ENCODE measurements at regions not wholly inside any gene's neighbourhood (a gene's known extent, or its start where the extent isn't known, plus 50 kb on each side); places are given as distances from the start of the nearest gene placed in this dataset.
"Not testable (repeated sequence)": the region's sequence is repeated elsewhere in the genome, so short reads cannot be mapped to it uniquely, and the experiment has no call there.

DNA sequence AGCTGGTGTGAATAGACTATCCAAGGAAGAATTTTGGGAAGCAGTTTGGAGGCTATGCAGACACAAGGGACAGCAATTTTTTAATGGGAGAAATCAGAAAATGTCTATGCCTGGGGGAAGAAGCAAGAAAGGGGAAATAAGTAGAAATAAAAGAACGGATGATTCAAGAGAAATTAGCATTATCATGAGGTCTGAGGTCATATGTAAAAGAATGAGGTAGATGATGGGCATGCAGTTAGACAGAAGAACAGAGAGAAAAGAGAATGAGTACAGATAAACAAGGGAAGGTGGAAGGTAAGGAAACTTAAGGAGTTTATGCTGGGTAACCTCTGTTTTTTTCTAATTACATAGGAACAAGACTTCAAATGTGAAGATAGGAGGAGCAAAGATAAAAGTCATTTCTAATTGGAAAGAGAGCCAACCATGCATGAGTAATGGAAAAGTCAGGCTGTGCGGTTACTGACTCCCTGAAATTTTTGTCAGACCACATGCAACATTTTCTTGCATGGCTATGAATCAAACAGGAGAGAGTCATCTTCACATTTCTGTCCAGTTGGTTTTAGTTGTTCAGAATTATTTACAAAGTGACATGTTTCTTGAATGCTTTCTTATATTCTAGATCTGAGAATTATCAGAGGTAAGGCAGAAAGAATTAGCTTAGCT, 101.0 kb upstream of the PIK3R1 start:
- no peak for DNase-seq

DNA sequence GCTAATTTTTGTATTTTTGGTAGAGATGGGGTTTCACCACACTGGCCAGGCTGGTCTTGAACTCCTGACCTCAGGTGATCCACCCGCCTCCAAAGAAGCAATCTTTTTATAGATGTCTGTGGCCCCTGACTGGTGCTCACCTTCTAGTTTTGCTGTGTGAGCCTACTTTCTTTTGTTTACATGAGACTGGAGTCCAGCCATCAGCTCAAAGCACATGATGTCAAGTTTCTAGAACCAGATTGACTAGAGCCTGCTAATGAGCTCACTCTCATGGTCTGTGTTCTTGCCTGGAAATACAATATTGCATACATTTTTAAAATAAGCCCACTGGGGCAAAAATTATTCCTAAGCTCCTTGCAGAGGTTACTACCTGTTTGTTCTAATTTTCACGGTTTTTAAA, 102.9 kb upstream of the PIK3R1 start:
- DNase-seq, result no peak

DNA sequence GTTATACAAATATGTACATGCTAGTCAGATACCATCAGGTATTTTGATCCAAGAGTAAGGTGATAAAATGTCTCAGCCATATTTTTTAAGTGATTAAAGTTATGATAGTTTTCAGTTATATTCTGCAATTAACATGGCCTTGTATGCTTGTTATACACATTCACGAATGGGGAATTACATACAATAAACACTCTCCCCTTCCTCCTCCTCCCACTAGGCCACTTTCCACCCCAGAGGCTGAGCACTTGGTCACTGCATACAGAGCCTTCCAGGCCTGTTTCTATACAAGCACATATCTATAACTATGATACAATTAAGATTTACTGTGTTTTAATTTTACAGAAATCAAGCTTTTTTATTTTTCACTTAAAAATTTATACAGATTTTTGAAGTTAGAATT, 104.7 kb upstream of the PIK3R1 start:
- no peak for DNase-seq

DNA sequence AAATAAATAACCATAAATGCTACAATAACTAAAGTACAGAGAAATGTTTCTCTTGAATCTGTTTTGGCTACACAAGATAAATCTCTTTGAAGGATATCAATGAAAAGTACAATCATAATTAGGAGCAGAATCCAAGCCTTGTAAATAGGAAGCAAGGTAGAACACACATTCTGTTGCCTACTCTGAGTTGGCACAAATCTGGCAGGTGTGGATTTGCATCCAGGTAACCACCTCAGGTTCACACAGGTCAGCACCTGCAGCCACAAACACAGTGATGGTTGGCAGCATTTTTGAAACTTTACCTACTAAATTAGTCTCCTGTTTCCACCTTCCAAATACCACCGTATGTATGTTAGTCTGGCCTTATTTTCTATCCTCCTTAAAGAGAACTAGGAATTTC, 105.3 kb upstream of the PIK3R1 start:
- DNase-seq, result no peak

DNA sequence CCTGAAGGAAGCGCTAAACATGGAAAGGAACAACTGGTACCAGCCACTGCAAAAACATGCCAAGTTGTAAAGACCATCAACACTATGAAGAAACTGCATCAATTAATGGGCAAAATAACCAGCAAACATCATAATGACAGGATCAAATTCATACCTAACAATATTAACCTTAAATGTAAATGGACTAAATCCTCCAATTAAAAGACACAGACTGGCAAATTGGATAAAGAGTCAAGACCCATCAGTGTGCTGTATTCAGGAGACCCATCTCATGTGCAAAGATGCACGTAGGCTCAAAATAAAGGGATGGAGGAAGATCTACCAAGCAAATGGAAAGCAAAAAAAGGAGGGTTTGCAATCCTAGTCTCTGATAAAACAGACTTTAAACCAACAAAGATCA, 111.3 kb upstream of the PIK3R1 start:
- DNase-seq, result not testable (repeated sequence)

DNA sequence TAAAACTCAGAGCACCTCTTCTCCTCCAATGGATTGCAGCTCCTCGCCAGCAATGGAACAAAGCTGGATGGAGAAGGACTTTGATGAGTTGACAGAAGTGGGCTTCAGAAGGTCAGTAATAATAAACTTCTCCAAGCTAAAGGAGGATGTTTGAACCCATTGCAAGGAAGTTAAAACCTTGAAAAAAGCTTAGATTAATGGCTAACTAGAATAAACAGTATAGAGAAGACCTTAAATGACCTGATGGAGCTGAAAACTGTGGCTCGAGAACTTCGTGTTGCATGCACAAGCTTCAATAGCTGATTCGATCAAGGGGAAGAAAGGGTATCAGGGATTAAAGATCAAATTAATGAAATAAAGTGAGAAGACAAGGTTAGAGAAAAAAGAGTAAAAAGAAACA, 112.3 kb upstream of the PIK3R1 start:
- not testable (repeated sequence) for DNase-seq

DNA sequence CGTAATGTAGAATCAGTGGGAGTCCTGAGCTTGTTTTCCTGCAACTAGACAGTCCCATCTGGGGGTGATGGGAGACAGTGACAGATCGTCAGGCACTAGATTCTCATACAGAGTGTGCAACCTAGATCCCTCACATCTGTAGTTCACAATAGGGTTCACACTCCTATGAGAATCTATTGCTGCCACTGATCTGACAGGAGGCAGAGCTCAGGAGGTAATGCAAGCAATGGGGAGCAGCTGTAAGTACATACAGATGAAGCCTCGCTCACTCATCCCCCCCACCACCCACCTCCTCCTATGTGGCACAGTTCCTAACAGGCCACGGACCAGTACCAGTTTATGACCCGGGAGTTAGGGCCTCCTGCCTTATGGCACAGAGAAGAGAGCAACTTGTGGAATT, 116.2 kb upstream of the PIK3R1 start:
- DNase-seq, result no peak

DNA sequence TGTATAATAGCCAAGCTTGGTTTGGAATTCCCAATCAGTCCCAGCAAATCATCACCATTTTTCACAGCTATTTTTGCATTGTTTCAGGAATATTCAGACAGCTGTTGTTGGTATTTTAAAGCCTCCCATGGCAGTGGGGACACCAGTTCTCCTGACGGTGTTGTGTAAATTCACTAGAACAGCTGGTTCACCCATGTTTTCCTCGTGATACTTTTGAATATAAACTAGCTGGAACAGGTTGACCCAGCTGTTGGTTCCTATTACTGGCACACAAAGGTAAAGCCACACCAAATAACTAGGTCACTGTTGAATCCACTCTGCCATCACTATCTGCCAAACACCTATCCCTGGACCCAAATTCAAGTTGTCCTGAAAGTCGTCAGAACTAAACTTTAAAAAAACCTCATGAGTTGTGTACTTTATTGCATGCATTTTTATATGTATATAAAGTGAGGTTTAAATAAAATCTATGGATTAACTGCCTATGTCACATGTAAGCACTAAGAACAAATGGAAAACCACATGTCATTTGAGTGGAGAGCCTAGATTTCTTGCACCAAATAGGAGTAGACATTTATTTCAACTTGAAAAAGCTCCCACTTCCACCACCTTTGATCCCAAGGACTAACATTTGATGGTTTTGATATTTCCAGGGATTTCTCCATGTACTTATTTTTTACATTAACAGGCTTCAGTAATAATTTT, 121.9 kb upstream of the PIK3R1 start:
- no peak for DNase-seq

DNA sequence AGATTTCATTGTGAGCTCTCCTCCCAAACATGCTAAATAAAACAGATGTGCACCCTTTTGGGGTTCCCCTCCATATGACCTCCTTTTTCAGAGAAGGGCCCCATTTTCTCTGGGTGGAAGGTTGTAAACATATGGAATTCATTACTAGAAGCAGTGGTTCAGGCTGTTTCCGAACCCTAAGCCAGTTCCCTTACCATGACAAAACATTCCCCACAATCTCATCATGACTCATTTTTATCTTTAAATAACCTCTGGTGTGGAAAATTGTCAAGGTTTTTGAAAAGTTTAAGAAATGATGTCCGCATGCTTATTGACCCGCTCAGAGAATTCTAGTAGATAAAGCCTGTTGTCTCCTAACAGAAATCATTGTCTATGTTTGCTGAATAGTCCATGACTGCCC, 127.3 kb upstream of the PIK3R1 start:
- no peak for DNase-seq

DNA sequence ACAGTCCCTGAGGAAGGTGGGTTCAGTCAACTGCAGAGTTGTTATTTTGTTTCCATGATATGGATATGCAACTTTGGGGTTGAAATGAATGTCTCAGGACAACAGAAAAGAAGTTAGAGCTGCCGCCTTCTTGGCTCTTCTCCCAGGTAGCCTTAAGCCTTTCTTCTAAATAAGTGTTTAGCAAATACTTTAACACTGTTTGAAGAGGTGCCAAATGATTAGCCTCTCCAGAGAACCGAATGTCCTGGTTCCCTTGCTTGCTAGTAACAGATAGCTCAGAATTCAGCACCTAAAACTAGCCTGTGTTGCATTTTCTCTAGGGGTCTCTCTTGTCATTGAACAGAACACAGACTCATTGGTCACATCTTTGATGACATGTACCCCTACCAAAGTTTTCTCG, 127.7 kb upstream of the PIK3R1 start:
- no peak for DNase-seq

DNA sequence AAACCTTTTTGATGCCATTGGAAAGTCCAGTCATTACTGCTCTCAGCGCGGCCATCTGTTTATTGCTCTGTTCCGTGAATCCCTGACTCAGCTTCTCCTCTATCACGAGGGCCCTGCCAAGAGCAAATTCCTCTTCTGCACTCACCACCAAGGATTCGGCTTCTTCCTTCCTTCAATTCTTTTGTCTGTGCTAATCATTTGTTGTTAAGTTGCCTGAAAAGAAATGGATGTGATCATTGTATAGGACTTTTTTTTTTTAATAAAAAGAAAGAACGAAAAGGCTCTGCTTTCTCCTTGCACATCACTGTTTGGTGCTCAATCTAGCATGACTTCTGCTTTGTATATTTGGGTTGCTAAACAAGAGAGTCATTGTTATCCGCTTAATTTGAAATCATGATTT, 128.7 kb upstream of the PIK3R1 start:
- DNase-seq, result no peak

DNA sequence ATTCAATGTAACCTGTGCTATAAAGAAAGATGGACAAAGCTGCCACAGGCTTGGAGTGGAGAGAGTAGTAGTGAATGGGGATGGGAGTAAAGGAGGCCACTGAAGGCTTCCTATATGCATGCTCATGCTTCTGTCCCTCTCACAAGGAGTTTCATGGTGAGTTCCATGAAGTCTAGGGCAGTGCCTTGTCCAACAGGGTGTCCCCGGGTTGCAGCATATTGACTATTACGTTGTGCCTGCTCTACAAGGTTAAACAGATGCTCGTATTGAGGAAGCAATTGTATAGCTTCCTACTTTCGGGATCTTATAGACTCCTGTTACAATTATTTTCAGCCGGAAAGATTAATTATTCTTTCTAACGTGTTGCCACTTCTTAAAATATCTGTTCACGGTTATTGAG, 129.1 kb upstream of the PIK3R1 start:
- DNase-seq, result no peak

DNA sequence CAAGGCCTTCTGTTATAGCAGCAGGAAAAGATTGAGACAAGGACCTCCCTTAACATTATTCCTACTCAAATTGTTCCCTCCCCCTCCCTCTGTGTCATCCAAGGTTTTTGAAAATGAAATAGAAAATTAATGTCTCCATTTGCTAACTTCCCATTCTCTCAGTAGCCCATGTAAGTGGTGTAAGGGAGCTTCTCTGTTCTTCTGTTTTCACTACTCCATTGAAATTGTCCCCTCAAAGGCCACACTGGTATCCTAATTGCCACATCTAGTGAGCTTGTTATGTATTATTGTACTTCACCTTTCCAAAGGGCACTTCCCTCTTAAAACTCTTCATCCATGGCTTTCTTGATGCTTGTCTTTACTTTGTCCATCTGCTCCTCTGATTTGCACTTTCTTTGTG, 131.2 kb upstream of the PIK3R1 start:
- no peak for DNase-seq

DNA sequence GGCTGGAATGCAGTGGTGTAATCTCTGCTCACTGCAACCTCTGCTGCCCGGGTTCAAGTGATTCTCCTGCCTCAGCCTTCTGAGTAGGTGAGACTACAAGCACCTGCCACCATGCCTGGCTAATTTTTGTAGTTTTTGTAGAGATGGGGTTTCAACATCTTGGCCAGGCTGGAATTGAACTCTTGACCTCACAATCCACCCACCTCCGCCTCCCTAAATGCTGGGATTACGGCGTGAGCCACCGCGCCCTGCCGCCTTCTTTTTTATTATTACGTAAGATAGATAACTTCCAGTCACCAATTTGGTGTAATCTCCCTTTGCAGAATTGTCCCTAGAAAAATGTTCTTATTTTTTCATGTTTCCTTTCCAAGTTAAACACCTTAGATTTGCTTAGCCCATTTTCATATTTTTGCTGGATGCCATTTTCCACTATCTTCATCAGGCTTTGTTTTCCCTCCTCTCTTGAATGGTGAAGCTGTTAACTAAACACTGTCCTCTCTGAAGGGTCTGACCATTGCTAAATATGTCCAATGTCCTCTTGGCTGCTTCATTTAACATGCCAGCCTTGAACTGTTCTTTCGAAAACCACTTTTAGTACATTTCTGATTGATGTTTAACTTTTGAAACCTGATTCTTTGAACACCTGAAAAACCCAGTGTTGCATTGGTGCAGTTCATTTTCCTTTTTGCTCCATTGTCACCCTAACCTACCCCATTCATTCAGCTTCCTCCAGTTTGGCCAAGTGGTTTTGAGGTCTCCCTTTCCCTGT, 135.1 kb upstream of the PIK3R1 start:
- DNase-seq, result no peak

DNA sequence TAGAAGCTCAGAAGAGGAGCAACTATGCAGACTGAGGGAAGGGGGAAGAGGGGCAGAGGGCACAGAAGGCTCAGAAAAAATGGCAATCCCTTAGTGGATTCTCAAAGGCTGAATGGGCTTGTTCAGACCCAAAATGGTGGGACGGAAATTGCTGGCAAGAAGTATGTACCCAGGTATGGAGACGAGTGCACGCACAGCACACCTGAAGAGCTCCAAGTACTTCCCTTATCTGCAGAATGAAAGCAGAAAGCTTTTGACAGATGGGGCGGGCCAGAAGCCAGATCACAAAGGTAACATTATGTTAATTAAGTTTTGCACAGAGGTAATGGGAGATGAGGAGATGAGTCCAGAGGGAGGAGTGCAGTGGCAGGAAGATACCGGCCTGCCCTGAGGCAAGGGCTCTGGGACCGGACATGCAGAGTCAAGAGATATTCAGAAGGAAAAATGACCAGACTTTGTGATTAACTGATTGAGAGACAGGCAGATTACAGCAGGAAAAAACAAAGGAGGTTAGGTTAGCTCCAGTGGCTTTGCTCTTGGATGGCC, 138.1 kb upstream of the PIK3R1 start:
- DNase-seq, result no peak

DNA sequence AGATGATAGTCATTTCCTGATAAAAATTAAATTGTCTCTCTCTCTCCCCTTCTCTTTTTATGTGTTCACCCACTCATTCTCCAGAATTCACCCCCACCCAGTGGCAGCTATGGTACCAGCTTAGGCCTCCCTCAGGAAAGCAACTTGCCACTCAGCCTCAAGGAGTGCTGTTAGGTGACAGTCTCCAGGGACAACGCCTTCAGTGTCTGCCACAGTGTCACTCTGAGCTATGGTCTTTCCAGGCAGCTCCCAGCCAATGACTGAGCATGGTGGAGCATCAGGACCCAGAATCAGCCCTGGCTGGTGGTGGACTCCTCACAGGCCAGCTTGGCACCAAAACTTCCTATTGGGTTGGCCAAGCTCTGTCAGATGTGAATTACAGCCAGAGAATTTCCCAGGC, 140.9 kb upstream of the PIK3R1 start:
- no peak for DNase-seq

DNA sequence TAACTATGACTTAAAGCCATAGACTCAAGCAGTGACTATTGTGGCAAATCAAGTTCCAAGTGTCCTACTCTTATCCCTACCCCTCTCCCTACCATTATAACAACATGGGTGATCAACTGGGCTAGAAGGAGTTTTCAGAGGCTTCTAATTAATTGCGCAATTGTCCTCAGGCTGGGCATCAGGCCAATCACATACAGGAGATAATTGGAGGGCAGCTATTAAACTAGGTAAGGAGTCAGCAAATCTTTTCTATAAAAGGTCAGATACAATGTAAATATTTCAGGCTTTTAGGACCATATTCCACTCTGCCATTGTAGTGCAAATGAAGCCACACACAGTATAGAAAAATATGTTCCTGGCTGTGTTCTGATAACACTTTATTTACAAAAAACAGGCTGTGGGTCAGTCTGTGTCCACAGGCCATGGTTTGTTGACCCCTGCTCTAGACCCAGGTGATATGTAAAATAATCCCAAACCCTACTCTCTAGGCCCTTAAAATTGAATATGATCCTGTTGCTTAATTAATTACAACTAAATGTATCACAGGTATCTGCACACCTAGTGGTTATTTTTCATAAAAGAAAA, 141.4 kb upstream of the PIK3R1 start:
- DNase-seq, result peak; percentile 26

DNA sequence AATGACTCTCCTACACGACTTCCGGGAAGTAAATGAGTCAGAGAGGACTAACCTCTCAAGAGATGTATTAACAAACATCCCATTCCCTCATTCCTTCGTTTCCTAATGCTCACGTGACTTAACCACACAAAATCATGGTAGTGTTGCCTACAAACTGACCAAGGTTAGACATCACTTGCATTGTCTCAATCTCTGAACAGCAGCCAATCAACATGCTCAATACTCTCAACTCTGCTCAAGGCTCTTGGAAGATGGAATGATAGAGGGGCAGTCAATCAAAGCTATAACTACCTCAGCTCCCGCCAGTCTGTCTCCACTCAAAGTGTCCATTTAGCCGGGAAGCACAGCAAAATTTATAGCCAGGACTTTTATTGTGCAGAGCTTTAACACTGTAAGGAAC, 143.8 kb upstream of the PIK3R1 start:
- DNase-seq, result no peak

DNA sequence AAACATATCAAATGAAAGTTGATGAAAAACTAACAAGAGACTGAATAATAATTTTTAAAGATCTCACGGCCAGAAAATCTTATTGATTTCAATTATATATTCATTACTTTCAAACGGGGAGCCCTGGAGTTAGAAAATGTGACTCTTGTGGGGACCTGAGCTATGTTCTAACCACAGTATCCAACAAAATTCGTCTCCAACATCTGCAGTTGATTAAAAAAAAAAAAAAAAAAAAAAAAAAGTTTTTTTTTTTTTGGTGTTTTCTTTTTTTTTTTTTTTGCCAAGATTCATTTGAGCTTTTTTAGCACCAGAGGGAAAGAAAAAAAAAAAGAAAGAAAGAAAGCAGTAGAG, 144.3 kb upstream of the PIK3R1 start:
- no peak for DNase-seq

DNA sequence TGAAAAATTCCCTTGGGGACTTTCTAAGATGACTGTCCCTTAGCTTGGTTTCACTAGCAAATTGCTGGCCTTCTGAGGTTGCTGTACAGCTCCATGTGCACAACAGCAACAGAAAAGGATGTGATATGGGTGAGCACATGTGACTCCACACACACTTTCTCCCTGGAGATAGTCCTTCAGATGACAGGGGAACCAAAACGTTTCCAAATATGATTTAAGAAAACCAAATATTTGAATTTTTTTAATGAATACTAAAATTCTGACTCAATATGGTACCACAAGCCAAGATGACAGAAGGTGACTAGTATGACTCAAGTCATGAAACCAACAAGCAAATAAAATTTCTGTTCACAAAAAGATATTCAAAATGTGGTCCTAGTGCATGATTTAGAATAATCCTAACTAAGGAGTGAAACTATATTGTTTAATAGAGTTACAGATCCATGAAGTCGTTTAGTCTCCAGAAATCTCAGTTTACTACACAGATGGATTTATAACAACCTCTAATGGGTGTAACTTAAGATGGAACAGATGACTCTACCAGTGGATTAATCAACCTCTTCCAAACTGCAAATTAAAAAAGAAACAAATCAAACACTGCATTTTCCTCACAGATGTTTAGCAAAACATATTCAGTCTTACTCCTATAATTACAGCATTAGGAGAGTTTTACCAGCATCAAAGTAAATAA, 144.8 kb upstream of the PIK3R1 start:
- no peak for DNase-seq

DNA sequence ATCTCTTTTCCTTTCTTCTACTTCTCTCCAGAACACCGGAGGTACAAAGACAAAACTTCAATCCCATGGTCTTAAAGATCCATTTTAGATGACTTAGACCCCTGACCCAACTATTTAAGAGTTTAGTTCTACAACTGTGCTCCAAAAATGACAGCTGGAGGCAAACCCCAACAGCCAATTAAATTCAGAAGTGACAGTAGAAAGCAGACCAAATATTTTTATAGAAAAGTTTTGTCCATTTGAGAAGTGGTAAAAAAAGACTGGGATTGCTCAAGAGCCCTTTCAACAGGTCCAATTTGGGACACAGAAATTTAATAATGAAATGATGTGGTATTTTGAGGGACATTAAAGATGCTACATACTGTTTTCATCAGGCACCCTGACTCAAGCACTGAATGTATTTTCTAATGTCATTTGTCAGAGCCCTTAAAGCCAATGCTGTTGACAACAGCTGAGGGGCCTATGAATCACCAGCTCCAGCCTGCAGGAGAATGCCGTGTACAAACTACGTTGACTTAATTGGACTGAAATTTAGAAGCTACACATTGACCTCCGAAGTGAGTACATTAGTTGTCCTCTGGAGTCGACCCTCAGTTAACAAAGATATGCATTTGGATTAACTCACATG, 147.5 kb upstream of the PIK3R1 start:
- DNase-seq, result no peak

DNA sequence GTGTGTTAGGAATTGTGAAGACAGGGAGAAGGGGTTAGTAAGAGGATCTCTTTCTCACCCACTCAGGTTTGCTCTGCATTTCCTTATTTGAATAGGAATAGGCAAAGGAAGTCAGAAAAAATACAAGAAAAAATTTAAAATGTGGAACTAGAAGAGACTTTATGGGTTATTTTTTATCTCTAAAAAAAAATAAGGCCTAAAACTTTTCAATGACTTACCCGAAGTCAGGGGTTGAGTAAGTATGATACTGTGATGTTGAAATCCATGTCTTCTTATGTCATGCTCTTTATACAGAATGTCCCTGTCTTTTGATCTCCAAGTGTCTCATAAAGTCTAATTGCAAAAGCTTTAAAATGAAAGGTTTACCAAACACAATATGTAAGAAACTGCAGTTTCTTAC, 148.3 kb upstream of the PIK3R1 start:
- DNase-seq, result no peak
